ENCODE measurements at regions not wholly inside any gene's neighbourhood (a gene's known extent, or its start where the extent isn't known, plus 50 kb on each side); places are given as distances from the start of the nearest gene placed in this dataset.

- no peak for DNase-seq (ENCODE audit: low read depth)
- no peak for TF ChIP-seq CTCF (IDR thresholded peaks at IDR 0.05; ENCODE audit: insufficient read depth, low read depth, low read length)
- H3K4me3 ChIP-seq (ENCODE audit: low read depth, low read length) = no peak overlapping the region
Observed at GRCh38 chr3:137669519-137670060, 94.5 kb upstream of the SOX14 start.

- no peak for DNase-seq (ENCODE audit: low read depth)
- no peak overlapping the region for H3K4me3 ChIP-seq (ENCODE audit: low read depth, low read length)
- no peak for TF ChIP-seq CTCF (IDR thresholded peaks at IDR 0.05; ENCODE audit: insufficient read depth, low read depth, low read length)
Observed at GRCh38 chr3:137687181-137687879, 76.8 kb upstream of the SOX14 start.

- no peak overlapping the region for H3K4me3 ChIP-seq (ENCODE audit: low read depth, low read length)
- DNase-seq (ENCODE audit: low read depth) = no peak
- no peak for TF ChIP-seq CTCF (IDR thresholded peaks at IDR 0.05; ENCODE audit: insufficient read depth, low read depth, low read length)
Observed at GRCh38 chr3:137692803-137693431, 71.2 kb upstream of the SOX14 start.

- DNase-seq (ENCODE audit: low read depth) = no peak
- no peak overlapping the region for H3K4me3 ChIP-seq (ENCODE audit: low read depth, low read length)
- no peak for TF ChIP-seq CTCF (IDR thresholded peaks at IDR 0.05; ENCODE audit: insufficient read depth, low read depth, low read length)
Observed at GRCh38 chr3:137693791-137694190, 70.3 kb upstream of the SOX14 start.

GRCh38 chr3:137694836-137695235 lies 69.3 kb upstream of the SOX14 start:
- no peak overlapping the region for H3K4me3 ChIP-seq (ENCODE audit: low read depth, low read length)
- no peak for DNase-seq (ENCODE audit: low read depth)
- no peak for TF ChIP-seq CTCF (IDR thresholded peaks at IDR 0.05; ENCODE audit: insufficient read depth, low read depth, low read length)

- TF ChIP-seq CTCF (IDR thresholded peaks at IDR 0.05; ENCODE audit: insufficient read depth, low read depth, low read length) = no peak
- DNase-seq (ENCODE audit: low read depth) = no peak
- H3K4me3 ChIP-seq (ENCODE audit: low read depth, low read length) = no peak overlapping the region
Observed at GRCh38 chr3:137695351-137695750, 68.8 kb upstream of the SOX14 start.
